ENCODE measurements at regions not wholly inside any gene's neighbourhood (a gene's known extent, or its start where the extent isn't known, plus 50 kb on each side); places are given as distances from the start of the nearest gene placed in this dataset.

- TF ChIP-seq CTCF (IDR thresholded peaks at IDR 0.05), result no peak
- TF ChIP-seq POLR2A (IDR thresholded peaks at IDR 0.05), result no peak
Measured at GRCh38 chr20:7085467-7085866, 318.0 kb downstream of the BMP2 start.
